Adrenal gland (tissue), 5 donors: ENCODE measurements at regions not wholly inside any gene's neighbourhood (a gene's known extent, or its start where the extent isn't known, plus 50 kb on each side); places are given as distances from the start of the nearest gene placed in this dataset.

Experiments used
- POLR2A ChIP-seq, 2 donors: fragments of 450-650 bp; IDR thresholded peaks; one replicate each; pipeline ENCODE4 v1.6.1; 2017; ENCODE audit warnings: antibody characterized with exemption in 2 of 2, mild to moderate bottlenecking in 2 of 2, moderate library complexity in 1 of 2
- TF ChIP-seq, protein P1 (sequence below), 6 experiments: fragments of 450-650 bp in 4 of 6; fragments of 200-600 bp in 2 of 6; sonication (generic) in 1 of 6; IDR thresholded peaks; 1 replicate in 5 of 6; 2 replicates in 1 of 6; pipeline versions ENCODE4 v1.5.1 to v1.8.0; 2016 to 2021; ENCODE audit warnings: antibody characterized with exemption in 6 of 6, mild to moderate bottlenecking in 2 of 6, moderate library complexity in 1 of 6
- donor health status: DM: no; HTN: no; CAD: no.

DNA sequence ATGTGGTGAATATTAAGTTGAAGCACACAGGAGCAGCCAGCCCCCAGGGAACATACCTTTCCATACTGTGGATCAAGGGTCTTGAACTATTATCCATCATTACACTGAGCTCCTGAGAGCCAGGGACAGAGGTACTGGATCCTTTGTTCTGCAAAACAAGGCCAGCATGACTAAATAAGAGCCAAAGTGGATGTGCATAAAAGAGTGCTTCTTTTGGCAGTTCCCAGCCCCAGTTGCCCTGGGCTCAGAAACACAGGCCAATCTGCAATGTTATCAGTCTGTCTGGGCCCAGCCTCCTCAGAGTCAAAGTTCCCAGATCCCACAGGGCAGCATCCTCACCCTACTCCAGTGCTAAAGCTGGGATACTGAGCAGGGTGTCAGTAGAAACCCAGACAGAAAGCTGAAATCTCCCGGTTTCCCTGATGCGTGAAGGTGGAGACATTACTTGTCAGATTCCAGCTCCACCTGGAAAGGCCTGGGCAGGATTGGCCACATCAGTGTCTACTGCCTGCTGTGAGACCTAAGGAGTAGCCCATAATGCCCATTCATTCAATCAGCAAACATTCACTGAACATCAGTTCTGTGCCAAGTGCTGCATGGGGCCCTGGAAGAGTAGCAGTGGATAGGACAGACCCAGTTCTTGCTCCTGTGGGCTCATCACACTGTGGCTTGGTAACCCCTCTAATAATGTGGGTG is 342.7 kb downstream of the CXCL12 start:
- TF ChIP-seq, protein P1, sequence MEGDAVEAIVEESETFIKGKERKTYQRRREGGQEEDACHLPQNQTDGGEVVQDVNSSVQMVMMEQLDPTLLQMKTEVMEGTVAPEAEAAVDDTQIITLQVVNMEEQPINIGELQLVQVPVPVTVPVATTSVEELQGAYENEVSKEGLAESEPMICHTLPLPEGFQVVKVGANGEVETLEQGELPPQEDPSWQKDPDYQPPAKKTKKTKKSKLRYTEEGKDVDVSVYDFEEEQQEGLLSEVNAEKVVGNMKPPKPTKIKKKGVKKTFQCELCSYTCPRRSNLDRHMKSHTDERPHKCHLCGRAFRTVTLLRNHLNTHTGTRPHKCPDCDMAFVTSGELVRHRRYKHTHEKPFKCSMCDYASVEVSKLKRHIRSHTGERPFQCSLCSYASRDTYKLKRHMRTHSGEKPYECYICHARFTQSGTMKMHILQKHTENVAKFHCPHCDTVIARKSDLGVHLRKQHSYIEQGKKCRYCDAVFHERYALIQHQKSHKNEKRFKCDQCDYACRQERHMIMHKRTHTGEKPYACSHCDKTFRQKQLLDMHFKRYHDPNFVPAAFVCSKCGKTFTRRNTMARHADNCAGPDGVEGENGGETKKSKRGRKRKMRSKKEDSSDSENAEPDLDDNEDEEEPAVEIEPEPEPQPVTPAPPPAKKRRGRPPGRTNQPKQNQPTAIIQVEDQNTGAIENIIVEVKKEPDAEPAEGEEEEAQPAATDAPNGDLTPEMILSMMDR (IDR thresholded peaks at IDR 0.05), result no peak
- no peak for TF ChIP-seq POLR2A (IDR thresholded peaks at IDR 0.05)
